GF-D8 (cell line): ENCODE measurements at regions not wholly inside any gene's neighbourhood (a gene's known extent, or its start where the extent isn't known, plus 50 kb on each side); places are given as distances from the start of the nearest gene placed in this dataset.
"Not testable (repeated sequence)": the region's sequence is repeated elsewhere in the genome, so short reads cannot be mapped to it uniquely, and the experiment has no call there.

Experiments
- DNase-seq: peaks from one replicate; lab custom pipeline; 2025; lab: John Stamatoyannopoulos, UW

DNA sequence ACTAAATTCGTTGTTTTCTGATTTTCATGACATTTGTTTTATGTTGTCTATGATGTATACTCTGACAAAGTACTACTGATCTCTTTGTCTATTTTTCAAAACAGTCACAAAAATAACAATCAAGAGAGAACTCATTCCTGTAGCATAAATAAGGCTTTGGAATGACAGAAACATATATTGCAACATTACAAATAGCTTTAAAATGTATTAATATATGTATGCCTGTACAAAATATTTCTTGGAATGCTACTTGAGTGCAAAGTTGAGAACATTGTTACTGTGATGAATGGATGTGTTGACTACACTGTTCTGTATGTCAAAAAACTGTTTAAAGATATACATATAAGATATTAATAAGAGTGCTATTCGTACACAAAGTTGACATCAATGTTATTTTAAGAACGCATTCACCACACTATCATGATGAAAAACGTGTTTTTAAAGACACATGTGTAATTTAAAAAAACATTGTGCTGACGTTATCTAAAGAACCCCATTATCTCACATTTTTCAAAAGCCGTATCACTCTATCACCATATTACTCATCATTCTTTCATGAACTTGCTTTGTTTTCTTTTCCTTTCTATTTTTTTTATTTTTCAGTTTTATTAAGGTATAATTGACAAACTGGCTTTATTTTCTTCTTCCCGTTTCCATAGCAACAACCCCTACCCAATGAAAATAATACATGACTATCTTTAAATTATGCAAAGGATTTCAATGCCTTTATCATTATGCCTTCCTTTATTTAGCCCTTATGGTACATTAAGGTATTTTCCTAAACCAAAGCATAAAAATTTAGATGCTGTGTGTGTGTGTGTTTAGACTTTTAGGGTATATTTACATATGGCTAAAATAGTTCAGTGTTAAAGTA, 918.8 kb downstream of the SLITRK1 start:
- no peak for DNase-seq

DNA sequence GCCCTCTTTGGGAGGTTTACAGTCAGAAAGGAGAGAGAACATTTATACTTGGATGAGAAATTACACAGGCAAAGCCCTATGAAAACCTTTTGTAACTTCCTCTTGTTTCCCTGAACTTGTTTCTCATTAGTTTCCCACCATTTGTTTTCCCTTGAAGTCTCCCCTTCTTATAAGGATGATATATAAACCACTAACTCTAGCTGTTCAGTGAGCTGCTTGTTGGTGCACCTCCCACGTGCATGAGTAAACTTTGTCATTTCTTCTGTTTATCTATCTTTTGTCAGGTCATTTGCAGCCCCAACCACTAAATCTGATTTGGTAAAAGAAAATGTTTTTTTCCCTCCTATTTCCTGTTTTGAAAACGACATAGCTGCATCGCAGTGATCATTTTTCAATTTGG, 919.9 kb downstream of the SLITRK1 start:
- DNase-seq: no peak

DNA sequence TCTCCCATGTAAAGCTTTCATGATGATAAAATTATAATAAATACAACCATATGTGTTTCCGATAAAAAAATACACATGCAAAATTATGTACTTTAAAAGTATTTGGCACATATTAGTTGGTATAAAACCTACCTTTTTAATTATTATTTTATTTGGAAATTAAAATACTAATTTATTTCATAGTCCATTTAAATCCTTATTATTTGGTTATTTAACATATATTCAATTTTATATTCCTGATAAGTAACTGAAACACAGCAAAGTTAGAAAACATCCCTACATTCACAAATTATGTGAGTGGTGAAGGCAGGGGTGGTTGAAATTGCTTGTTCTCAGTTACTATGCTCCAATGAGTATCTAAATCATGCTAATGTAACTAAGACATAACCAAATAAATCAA, 920.5 kb downstream of the SLITRK1 start:
- DNase-seq: no peak

DNA sequence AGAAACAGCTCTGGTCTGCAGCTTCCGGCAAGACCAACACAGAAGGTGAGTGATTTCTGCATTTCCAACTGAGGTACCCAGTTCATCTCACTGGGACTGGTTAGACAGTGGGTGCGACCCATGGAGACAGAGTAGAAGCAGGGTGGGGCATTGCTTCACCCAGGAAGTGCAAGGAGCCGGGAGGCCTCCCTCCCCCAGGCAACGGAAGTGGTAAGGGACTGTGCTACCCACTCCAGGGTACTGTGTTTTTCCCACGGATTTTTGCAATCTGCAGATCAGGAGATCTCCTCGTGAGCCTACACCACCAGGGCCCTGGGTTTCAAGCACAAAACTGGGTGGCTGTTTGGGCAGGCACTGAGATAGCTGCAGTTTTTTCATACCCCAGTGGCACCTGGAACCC, 929.9 kb downstream of the SLITRK1 start:
- not testable (repeated sequence) for DNase-seq

DNA sequence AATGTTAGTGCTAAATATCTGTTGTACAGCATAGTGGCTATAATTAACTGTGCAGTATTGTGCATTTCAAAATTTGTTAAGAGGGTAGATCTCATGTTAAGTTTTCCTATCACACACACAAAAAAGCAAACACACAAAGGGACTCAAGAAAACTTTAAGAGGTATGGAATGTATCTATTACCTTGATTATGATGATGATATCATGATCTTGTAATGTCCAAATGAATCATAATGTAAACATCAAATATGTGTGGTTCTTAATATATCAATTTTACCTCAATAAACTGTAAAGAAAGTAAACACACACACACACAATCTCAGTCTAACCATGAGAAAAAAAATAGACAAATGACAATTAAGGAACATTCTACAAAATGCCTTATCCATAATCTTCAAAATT, 934.6 kb downstream of the SLITRK1 start:
- DNase-seq: no peak

DNA sequence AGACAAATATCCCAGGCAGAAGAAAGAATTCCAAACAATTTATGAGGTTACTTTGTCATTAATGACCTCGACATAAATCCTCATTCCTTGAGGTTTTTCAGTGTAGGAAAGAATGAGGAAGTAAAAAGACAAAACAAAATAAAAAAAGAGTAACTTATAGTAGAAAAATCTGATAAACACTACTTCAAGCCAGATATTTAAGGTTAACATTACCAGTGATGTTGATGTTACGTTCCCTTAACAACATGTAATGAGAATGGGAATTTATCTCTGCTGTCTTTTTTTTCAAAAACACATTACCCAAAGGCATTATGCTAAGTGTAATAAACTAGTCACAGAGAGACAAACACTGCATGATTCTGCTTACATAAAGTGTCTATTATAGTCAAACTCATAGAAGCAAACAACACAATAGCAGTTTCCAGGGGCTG, 935.1 kb downstream of the SLITRK1 start:
- no peak for DNase-seq

DNA sequence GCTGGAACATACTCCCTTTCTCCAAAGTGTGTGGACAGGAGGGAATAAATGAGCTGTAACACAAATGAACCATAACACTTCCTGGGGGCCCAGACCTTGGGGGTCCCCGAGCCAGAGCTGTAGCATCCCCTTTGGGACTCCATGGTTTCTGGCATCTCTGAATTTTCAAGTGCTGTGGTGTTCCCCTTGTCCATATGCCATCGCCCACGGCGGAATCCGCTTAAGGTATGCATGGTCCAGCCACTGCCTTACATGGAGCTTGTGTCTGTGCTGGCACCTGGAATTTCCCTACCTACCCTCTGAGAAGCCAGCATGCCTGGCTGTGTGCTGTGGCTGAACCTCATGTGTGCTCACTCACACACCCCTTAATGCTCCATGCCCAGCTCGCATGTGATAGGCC, 943.6 kb downstream of the SLITRK1 start:
- DNase-seq: no peak

DNA sequence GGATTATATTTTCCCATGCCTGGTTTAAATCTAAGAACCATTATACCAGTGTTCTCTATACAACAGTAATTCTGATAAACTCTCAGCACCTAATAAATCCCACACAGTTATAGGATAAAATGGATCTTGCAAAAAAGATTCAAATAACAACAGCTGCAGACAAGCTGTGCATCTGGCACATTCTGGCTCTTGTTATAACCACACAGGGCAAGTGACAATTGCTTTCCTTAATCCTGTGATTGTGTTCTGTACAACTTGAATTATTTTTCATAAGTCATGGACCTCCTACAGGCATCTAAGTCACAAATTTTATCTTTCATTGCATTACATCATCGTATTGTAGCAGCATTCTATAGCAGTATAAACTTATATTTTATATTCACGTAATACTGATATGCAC, 948.3 kb downstream of the SLITRK1 start:
- DNase-seq: no peak

DNA sequence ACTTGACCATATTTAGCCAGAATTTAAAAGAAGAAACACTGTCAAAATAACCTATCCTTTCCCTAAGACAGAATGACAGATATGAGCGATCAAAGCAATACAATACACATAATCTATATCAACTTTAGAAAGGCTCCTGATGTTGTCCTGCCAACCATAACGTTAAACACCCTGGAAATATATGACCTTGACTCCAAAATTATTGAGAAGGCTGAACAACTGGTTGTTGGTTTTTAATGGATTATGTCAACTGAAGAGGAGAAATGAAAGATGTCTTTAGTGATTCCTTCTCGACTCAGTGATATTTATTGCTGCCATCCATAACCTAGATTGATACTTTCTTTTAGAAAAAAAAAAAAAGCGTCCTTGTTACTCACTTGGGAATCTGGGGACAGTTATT, 957.2 kb downstream of the SLITRK1 start:
- no peak for DNase-seq

DNA sequence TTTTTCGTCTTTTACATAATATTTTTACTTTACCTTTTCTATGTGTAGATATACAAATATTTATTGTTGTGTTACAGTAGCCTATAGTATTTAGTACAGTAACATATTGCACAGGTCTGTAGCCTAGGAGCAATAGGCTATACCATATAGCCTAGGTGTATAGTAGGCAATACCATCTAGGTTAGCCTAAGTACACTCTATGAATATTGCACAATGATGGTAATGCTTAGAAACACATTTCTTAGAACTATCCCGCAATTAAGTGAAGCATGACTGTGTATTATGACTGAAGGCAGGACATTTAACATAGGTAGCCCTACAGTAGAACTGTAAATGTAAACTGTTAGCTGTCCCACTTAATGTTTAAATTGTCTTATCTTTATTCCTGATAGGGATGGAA, 964.3 kb downstream of the SLITRK1 start:
- no peak for DNase-seq

DNA sequence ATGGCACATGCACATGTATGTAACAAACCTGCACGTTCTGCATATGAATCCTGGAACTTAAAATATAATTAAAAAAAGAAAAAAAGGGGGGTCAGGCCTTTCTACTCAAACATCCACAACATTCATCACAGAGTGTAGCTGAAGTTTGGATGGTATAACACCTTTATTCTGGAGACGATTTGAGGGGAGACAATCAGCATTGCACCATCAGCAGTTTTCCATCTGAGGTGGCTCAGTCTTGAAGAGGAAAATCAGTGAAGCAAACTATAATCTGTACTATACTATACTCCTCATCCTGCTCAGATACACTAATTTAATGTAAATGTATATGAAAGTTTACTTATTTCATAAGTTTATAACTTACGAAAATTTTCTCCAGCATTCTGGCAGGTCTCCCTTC, 969.7 kb downstream of the SLITRK1 start:
- DNase-seq: no peak

DNA sequence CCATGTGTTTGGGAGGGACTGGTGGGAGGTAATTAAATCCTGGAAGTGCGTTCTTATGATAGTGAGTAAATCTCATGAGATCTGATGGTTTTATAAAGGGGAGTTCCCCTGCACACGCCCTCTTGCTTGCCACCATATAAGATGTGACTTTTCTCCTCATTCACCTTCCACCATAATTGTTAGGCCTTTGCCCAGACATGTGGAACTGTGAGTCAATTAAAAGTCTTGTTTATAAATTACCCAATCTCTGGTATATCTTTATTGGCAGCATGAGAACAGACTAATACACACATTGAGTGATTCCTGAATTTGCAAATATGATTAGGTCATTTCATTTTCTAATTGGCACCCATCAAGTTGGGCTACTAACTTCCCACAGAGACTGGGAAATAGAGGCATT, 977.2 kb downstream of the SLITRK1 start:
- DNase-seq: no peak

DNA sequence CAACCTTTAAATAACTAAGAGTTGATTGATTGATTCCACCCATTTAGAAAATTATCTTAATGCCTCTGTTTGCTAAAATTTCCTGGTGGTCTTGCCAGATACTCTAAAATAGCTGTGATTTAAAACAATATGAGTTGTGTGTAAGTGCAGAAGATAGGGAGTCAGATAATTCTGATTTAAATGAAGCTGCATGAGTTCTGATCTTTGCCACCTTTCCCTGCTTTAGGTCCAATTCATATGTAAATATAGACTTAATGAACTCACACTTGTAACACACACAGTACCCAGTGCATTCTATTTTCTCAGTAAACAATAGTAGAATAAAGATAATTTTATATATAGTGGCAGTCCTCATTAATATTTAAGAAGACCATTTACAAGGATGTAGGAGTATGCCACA, 981.8 kb downstream of the SLITRK1 start:
- DNase-seq: no peak

DNA sequence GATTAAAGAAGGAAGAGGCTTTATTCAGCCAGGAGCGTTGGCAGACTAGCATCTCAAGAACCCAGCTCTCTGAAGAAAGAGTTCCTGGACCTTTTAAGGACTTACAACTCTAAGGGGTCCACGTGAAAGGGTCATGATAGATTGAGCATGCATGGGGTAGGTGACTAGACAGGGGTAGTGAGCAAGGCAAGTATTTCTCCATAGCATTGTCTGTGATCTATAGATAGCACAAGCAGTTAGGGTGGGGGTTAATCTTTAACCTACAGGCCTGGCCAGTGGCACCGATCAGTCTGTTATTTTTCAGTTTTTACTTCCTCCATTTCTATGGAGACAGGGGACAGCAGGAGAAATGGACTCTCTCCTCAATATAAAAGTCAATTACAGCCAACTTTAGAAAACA, 983.7 kb downstream of the SLITRK1 start:
- DNase-seq: no peak

DNA sequence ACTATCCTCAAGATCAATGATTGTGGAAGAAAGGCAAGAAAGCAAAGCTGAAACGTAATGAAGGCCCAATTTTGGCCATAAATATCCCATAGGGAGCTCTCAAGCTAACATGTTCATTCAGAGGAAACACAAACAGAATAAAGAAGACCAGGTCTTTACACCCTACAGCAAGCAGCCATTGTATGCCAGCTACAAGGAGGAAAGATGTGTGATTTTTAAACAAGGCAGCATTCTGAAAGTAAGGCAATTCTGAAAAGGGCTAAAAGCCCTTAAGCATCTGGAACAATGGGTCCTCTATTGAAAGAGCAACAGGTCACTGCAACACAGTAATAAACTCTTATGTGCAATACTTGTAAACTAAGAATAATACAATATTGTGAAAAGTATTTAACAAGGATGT, 1002.4 kb downstream of the SLITRK1 start:
- no peak for DNase-seq

DNA sequence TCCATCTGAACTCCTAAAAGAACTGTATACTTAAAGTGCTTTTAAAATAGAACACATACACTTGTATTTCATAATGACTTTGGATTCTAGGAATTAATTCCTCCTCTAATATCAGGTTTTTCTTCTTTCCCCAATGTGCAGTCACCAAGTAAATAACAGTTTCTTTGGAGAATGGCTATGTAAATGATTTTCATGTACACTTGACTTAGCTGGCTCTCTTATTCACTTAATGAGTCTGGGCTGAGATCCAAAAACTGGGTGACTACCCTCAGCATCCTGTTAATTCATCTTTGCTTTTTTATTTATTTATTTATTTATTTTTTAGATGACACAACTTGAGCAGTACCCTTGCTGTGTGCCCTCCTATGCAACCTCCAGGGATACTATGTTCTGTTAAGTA, 1003.7 kb downstream of the SLITRK1 start:
- no peak for DNase-seq

DNA sequence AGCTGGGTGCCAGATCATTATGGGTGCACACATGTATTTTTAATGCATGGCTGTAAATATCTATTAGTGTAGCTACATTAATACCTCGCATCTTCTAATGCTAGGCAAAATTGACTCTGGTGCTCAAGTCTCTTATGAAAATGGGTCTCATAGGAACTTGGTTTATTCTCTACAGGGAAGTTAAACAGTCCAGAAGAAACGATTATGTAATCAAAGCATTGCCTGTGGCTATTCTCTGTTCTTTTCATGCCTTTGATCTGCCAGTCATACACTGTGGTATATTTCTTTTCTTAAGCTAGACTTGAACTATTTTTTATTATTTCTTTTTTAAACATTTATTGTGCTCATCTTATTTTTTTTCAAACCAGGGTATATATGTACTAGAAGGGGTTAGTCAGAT, 1015.0 kb downstream of the SLITRK1 start:
- DNase-seq: no peak

DNA sequence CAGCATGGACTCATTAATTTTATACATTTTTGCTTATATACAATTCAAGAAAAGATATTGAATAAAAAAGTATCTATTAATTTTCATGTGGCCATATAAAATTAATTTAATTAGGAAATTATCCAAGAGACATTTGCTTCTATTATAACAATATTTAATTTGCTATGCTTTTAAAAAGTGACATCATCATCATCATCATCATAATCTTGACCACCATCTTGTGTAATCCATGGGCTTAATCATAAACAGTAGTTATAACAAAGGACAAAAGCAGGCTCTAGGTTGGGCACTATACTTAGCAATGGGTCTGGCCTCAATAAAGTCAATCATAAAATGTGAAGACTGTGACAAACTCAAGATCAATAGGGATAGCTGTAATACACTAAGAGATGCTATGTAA, 1031.6 kb downstream of the SLITRK1 start:
- no peak for DNase-seq

DNA sequence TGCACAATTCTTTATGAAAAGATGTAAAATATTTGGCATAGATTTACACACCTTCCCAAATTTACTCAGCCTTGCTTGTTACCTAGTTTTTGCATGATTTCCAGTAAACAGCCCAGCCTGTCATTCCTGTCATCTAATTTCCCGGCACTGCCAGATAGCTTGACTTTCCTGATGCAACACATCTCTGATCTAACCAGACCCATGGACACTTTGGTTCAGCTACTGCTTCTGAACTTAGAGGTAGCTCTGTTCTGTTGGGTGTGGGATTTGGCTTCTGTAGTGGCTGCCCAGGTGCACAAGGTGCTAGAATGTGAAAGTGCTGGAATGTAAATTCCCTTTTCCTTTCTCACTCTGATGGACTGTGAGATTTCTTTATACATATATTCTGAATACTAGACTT, 1033.5 kb downstream of the SLITRK1 start:
- no peak for DNase-seq

DNA sequence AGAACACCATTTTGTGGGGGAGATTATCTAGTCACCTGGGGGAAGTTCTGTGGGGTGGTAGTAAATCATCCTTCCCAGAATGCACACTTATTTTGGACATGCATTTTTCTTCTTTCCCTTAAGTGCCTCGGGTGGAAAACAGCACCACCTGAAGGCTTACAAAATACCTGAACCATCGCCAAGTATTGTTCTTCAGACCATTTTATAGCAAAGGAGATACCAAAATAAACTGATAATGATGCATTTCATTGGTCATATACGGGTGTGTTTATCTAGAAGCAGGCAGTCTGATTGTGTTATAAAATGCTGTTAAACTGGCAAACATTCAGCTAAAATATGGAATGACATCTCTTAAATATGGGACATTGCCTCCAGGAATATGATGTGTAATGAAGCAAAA, 1034.7 kb downstream of the SLITRK1 start:
- no peak for DNase-seq

DNA sequence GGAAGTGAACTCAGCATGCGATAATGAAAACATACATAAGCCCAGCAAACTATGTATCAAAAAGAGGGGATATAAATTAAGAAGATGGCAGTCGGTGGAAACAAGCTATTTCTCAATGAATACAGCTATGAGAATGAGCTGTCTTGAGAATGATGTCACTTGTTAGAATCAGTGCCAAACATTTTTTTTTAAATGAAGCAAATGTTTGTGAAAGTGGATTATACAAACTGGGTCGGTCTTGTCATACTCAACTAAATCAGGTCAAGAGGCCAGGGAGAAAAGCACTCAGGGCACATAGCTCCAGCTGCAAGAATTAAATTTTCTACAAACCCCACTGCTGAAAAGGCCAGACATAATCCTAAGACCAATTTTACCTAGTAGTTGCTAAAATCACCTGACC, 1048.4 kb downstream of the SLITRK1 start:
- DNase-seq: no peak

DNA sequence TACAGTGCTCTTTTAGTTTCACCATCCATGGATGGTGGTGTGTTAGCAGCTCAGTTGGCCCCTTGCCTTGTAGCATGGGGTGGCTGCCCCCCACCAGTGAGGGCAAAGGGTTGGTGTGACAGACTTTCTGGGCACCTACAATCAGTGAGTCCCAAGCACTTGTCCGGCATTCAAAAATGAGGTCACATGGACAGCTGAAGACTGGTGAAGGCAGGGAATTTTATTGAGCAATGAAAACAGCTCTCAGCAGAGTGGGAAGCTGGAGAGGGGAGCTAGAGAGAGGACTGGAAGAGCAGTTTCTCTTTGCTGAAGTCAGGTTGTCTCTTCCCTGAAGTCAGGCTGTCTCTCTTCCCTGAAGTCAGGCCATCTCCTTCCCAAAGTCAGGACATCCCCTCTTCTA, 1053.2 kb downstream of the SLITRK1 start:
- DNase-seq: no peak

DNA sequence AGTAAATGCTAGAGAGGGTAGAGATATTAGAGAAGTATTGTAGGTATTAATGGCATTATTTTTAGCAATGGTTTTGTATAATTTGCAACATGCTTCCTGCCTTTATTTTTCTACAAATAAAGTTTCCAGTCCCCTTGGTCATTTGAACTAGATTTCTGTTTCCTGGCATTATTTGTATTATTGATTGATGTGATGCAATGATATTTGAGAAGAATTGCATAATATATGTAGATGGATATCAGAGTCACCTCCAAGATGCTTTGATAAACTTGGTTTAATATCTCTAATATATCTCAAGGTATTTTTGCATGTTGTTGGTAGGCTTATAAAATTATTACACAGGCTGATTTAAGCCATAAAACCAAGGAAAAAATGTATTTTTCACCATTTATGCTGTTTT, 1054.5 kb downstream of the SLITRK1 start:
- DNase-seq: no peak

DNA sequence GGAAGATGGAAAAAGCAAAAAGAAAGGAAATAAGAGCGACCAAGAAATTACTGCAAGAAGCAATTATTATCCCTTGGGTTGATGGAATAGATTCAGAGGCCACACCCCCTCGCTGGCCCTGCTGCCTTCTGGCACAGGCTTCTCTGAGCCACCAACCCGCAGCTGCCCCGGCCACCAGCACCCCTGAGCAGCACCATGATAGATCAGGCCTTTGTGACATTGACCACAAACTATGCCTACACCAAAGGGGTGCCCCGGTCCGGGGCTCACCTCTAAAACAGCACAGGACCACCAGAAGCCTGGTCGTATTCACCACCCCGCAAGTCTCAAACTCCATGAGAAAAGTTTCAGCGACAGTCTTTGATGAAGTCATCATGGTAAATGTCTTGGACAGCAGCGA, 1059.3 kb downstream of the SLITRK1 start:
- DNase-seq: no peak
